ENCODE measurements at regions not wholly inside any gene's neighbourhood (a gene's known extent, or its start where the extent isn't known, plus 50 kb on each side); places are given as distances from the start of the nearest gene placed in this dataset.
"Not testable (repeated sequence)": the region's sequence is repeated elsewhere in the genome, so short reads cannot be mapped to it uniquely, and the experiment has no call there.

DNA sequence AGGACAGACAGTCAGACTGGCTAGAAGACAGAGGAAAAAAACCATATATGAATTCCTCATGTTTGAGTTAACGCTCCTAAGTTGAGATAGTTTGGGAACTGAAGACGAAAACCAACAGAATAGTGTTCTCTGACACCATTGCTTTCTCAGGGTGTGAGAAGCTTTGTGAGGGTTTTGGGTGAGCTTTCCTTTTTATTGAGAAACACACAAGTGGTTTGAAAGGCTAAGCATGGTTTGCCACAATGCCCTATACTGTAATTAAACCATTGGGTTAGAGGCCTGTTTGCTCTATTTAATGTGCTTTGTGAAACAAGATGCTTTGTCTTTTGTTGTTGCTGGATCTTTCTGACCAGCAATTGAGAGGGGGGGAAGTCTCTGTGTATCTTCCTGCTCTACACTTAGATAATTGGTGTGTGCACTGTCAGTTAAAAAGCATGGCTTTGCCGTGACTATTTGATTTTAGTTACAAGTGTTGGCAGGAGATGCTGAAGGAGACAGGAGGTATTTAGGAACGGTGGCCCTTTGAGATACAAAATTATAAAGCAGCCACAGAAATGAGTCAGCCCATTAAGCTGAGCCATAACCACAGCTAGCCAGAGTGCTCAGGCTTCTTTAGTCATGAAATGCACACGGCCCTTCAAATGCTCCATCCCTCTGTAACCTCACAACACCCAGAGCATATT is 273.0 kb upstream of the PREP start:
- TF ChIP-seq, protein P1, sequence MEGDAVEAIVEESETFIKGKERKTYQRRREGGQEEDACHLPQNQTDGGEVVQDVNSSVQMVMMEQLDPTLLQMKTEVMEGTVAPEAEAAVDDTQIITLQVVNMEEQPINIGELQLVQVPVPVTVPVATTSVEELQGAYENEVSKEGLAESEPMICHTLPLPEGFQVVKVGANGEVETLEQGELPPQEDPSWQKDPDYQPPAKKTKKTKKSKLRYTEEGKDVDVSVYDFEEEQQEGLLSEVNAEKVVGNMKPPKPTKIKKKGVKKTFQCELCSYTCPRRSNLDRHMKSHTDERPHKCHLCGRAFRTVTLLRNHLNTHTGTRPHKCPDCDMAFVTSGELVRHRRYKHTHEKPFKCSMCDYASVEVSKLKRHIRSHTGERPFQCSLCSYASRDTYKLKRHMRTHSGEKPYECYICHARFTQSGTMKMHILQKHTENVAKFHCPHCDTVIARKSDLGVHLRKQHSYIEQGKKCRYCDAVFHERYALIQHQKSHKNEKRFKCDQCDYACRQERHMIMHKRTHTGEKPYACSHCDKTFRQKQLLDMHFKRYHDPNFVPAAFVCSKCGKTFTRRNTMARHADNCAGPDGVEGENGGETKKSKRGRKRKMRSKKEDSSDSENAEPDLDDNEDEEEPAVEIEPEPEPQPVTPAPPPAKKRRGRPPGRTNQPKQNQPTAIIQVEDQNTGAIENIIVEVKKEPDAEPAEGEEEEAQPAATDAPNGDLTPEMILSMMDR (conservative IDR thresholded peaks at IDR 0.05; ENCODE audit: low read depth), result no peak
- no peak overlapping the region for H3K27ac ChIP-seq
- CTCF ChIA-PET, result no interaction called here
- DNase-seq (ENCODE audit: low spot score), result peak; percentile 68
- POLR2A ChIA-PET (ENCODE audit: low non-redundant PET), result no interaction called here

GRCh38 chr6:105672856-105673538 is 270.1 kb upstream of the PREP start:
- not testable (repeated sequence) for H3K27ac ChIP-seq

DNA sequence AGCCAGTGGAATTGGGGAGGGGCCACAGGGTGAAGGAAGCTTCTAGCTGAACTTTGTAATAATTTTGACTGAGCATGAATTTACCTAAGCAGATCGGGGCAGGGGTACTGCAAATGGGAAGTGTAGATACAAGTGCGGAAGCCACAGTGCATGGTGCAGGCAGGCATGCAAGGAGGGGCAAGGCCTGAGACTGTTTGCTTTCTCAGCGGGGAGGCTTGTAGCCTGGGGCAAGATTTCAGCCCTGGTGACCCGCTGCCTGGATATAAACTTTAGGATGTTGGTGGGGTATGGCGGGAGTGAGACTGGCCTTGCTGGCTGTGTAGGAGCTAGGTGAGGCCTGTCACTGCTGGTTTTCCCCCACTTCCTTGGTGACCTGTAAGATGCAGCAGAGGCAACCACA is 266.4 kb upstream of the PREP start:
- DNase-seq (ENCODE audit: low spot score), result no peak
- TF ChIP-seq, protein P1 (conservative IDR thresholded peaks at IDR 0.05; ENCODE audit: low read depth), result no peak
- ChIA-PET POLR2A (ENCODE audit: low non-redundant PET) (no interaction called here), CTCF (interaction anchor here (0.6 kb wide), 1 partner anchor 141 kb away, joined by 3 read pairs; no protein-coding TSS in a partner anchor)
- no peak overlapping the region for H3K27ac ChIP-seq

More at GRCh38 chr6:105672856-105673538, 270.1 kb upstream of the PREP start:
- CTCF ChIA-PET, result interaction anchor here (0.6 kb wide), 1 partner anchor 214 kb away, joined by 3 read pairs; no protein-coding TSS in a partner anchor
- POLR2A ChIA-PET (ENCODE audit: low non-redundant PET); DNase-seq (ENCODE audit: low spot score): not testable (repeated sequence)

GRCh38 chr6:105667056-105667455 is 264.2 kb upstream of the PREP start:
- ChIA-PET CTCF (no interaction called here), POLR2A (ENCODE audit: low non-redundant PET) (no interaction called here)
- no peak overlapping the region for H3K27ac ChIP-seq
- no peak for DNase-seq (ENCODE audit: low spot score)
- TF ChIP-seq, protein P1 (conservative IDR thresholded peaks at IDR 0.05; ENCODE audit: low read depth), result no peak

GRCh38 chr6:105664931-105665330 is 262.0 kb upstream of the PREP start:
- TF ChIP-seq, protein P1 (conservative IDR thresholded peaks at IDR 0.05; ENCODE audit: low read depth), result no peak
- ChIA-PET POLR2A (ENCODE audit: low non-redundant PET) (no interaction called here), CTCF (no interaction called here)
- no peak overlapping the region for H3K27ac ChIP-seq
- no peak for DNase-seq (ENCODE audit: low spot score)

GRCh38 chr6:105651969-105652368 is 249.1 kb upstream of the PREP start:
- H3K27ac ChIP-seq, result no peak overlapping the region
- ChIA-PET CTCF (no interaction called here), POLR2A (ENCODE audit: low non-redundant PET) (no interaction called here)
- no peak for DNase-seq (ENCODE audit: low spot score)
- TF ChIP-seq, protein P1 (conservative IDR thresholded peaks at IDR 0.05; ENCODE audit: low read depth), result no peak

DNA sequence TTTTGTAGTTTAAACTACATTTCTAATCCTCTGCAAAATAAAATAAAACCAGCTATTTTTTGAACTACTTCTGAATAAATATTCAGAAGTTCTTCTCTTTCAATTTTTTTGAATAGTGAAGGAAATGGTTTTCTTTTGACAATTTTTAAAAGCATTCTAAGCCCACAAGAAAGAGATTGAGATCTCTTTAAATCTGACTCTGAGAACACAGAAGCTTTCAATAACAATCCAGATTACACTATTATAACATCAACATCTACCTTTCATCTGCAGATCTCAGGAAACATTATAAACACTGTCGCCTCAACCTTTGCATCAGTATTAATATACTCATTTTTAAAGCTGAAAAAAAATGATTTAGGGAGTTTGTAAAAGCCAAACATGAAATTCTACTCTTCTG is 247.5 kb upstream of the PREP start:
- POLR2A ChIA-PET (ENCODE audit: low non-redundant PET), result no interaction called here
- DNase-seq (ENCODE audit: low spot score), result no peak

More for the DNA sequence above, 247.5 kb upstream of the PREP start:
- CTCF ChIA-PET, result no interaction called here
- no peak overlapping the region for H3K27ac ChIP-seq
- TF ChIP-seq, protein P1 (conservative IDR thresholded peaks at IDR 0.05; ENCODE audit: low read depth), result no peak
